HG03378 (cell line): ENCODE measurements at regions not wholly inside any gene's neighbourhood (a gene's known extent, or its start where the extent isn't known, plus 50 kb on each side); places are given as distances from the start of the nearest gene placed in this dataset.
"Not testable (repeated sequence)": the region's sequence is repeated elsewhere in the genome, so short reads cannot be mapped to it uniquely, and the experiment has no call there.

Experiments
- ATAC-seq: cut with Tn5 transposase; IDR thresholded peaks from one replicate; pipeline ENCODE4 v1.9.1; 2021; ENCODE audit warnings: mild to moderate bottlenecking, moderate library complexity; ENCODE audit not compliant: unreplicated experiment

- no peak for ATAC-seq
These were observed 136.3 kb upstream of the BASP1 start for GRCh38 chr5:17081142-17081541.

GRCh38 chr5:17083276-17083675 is 134.2 kb upstream of the BASP1 start:
- not testable (repeated sequence) for ATAC-seq

- ATAC-seq, result no peak
These were observed 130.4 kb upstream of the BASP1 start for GRCh38 chr5:17087035-17087434.

GRCh38 chr5:17088051-17088450 is 129.4 kb upstream of the BASP1 start:
- no peak for ATAC-seq

- no peak for ATAC-seq
These were observed 128.4 kb upstream of the BASP1 start for GRCh38 chr5:17089001-17089400.

- ATAC-seq, result no peak
These were observed 127.7 kb upstream of the BASP1 start for GRCh38 chr5:17089690-17090089.

GRCh38 chr5:17090839-17091238 is 126.6 kb upstream of the BASP1 start:
- no peak for ATAC-seq

- ATAC-seq, result no peak
These were observed 122.6 kb upstream of the BASP1 start for GRCh38 chr5:17094830-17095229.

GRCh38 chr5:17096952-17097695 is 120.3 kb upstream of the BASP1 start:
- no peak for ATAC-seq

- ATAC-seq, result no peak
These were observed 117.5 kb upstream of the BASP1 start for GRCh38 chr5:17099946-17100345.

GRCh38 chr5:17103461-17103860 is 114.0 kb upstream of the BASP1 start:
- ATAC-seq, result no peak

- ATAC-seq, result no peak
These were observed 111.5 kb upstream of the BASP1 start for GRCh38 chr5:17105744-17106418.

- no peak for ATAC-seq
These were observed 110.9 kb upstream of the BASP1 start for GRCh38 chr5:17106521-17106920.

GRCh38 chr5:17112091-17112716 is 105.2 kb upstream of the BASP1 start:
- ATAC-seq, result not testable (repeated sequence)

- ATAC-seq, result no peak
These were observed 104.1 kb upstream of the BASP1 start for GRCh38 chr5:17113174-17113958.

- ATAC-seq, result no peak
These were observed 103.2 kb upstream of the BASP1 start for GRCh38 chr5:17114233-17114632.

- ATAC-seq, result no peak
These were observed 102.5 kb upstream of the BASP1 start for GRCh38 chr5:17114715-17115599.

GRCh38 chr5:17115855-17116254 is 101.6 kb upstream of the BASP1 start:
- no peak for ATAC-seq

GRCh38 chr5:17118631-17119030 is 98.8 kb upstream of the BASP1 start:
- peak; percentile 84 for ATAC-seq

- no peak for ATAC-seq
These were observed 97.2 kb upstream of the BASP1 start for GRCh38 chr5:17120209-17120608.
